Upper lobe of left lung (tissue), 4 donors: ENCODE measurements at regions not wholly inside any gene's neighbourhood (a gene's known extent, or its start where the extent isn't known, plus 50 kb on each side); places are given as distances from the start of the nearest gene placed in this dataset.

Source experiments
- EP300 ChIP-seq, 4 donors: sonication (generic); formaldehyde crosslinking; IDR thresholded peaks; one replicate each; pipeline ENCODE4 v1.5.1; 2017; ENCODE audit warnings: antibody characterized with exemption in 4 of 4, control low read depth in 2 of 4
- POLR2A ChIP-seq, 4 donors: fragments of 450-650 bp; IDR thresholded peaks; one replicate each; pipeline ENCODE4 v1.5.1; 2016 to 2017; ENCODE audit warnings: antibody characterized with exemption in 4 of 4, mild to moderate bottlenecking in 2 of 4
- POLR2AphosphoS5 ChIP-seq, 2 donors: sonication (generic); formaldehyde crosslinking; IDR thresholded peaks; one replicate each; pipeline ENCODE4 v1.5.1; 2017; ENCODE audit warnings: antibody characterized with exemption in 2 of 2
- TF ChIP-seq, protein P1 (sequence below), 6 experiments: fragments of 450-650 bp in 4 of 6; fragments of 200-600 bp in 2 of 6; sonication (generic) in 2 of 6; IDR thresholded peaks; one replicate each; pipeline ENCODE4 v1.5.1; 2016 to 2019; ENCODE audit warnings: antibody characterized with exemption in 6 of 6

GRCh38 chr13:73739394-73739793 is 394.8 kb downstream of the KLF12 start:
- TF ChIP-seq, protein P1, sequence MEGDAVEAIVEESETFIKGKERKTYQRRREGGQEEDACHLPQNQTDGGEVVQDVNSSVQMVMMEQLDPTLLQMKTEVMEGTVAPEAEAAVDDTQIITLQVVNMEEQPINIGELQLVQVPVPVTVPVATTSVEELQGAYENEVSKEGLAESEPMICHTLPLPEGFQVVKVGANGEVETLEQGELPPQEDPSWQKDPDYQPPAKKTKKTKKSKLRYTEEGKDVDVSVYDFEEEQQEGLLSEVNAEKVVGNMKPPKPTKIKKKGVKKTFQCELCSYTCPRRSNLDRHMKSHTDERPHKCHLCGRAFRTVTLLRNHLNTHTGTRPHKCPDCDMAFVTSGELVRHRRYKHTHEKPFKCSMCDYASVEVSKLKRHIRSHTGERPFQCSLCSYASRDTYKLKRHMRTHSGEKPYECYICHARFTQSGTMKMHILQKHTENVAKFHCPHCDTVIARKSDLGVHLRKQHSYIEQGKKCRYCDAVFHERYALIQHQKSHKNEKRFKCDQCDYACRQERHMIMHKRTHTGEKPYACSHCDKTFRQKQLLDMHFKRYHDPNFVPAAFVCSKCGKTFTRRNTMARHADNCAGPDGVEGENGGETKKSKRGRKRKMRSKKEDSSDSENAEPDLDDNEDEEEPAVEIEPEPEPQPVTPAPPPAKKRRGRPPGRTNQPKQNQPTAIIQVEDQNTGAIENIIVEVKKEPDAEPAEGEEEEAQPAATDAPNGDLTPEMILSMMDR (IDR thresholded peaks at IDR 0.05) = no peak
- TF ChIP-seq POLR2A (IDR thresholded peaks at IDR 0.05) (no peak), EP300 (IDR thresholded peaks at IDR 0.05) (no peak), POLR2AphosphoS5 (IDR thresholded peaks at IDR 0.05) (no peak)
